RWPE2 (cell line): ENCODE measurements at regions not wholly inside any gene's neighbourhood (a gene's known extent, or its start where the extent isn't known, plus 50 kb on each side); places are given as distances from the start of the nearest gene placed in this dataset.
A peak's percentile ranks its signal among the peaks of the same experiment; 100 is the strongest.

Experiments
- ATAC-seq: fragments of 200-7000 bp; cut with Tn5 transposase; 3 replicates; pipeline ENCODE4 v1.9.1; 2021; ENCODE audit warnings: low read depth
- DNase-seq: peaks from one replicate; pipeline ENCODE4 v3.0.0-alpha.2; 2020; ENCODE audit warnings: low spot score
- H3K27ac ChIP-seq: fragments of 450-650 bp; 2 replicates; pipeline ENCODE4 v1.5.1; 2017; ENCODE audit warnings: mild to moderate bottlenecking; ENCODE audit not compliant: poor library complexity, severe bottlenecking
- H3K27me3 ChIP-seq: fragments of 250-450 bp; sonication (Bioruptor Pico); 2 replicates; pipeline ENCODE4 v1.5.1; 2021; ENCODE audit warnings: mild to moderate bottlenecking, moderate library complexity; ENCODE audit not compliant: insufficient read depth, poor library complexity, severe bottlenecking
- H3K36me3 ChIP-seq: fragments of 250-450 bp; sonication (Bioruptor Pico); 2 replicates; pipeline ENCODE4 v1.5.1; 2020; ENCODE audit warnings: low read depth, mild to moderate bottlenecking, moderate library complexity
- H3K4me1 ChIP-seq: fragments of 250-450 bp; sonication (Bioruptor Pico); 2 replicates; pipeline ENCODE4 v1.5.1; 2021; ENCODE audit warnings: mild to moderate bottlenecking, moderate library complexity; ENCODE audit not compliant: insufficient read depth, poor library complexity, severe bottlenecking
- H3K4me3 ChIP-seq: fragments of 250-450 bp; sonication (Bioruptor Pico); 2 replicates; pipeline ENCODE4 v1.5.1; 2021; ENCODE audit warnings: mild to moderate bottlenecking, moderate library complexity; ENCODE audit not compliant: severe bottlenecking
- H3K9me3 ChIP-seq: fragments of 250-450 bp; sonication (Bioruptor Pico); 2 replicates; pipeline ENCODE4 v1.5.1; 2021; ENCODE audit warnings: mild to moderate bottlenecking, moderate library complexity; ENCODE audit not compliant: severe bottlenecking
- TF ChIP-seq, protein P1 (sequence below): fragments of 450-650 bp; IDR thresholded peaks from one replicate; pipeline ENCODE4 v1.5.1; 2017; ENCODE audit warnings: mild to moderate bottlenecking, moderate library complexity; ENCODE audit not compliant: poor library complexity, severe bottlenecking

DNA sequence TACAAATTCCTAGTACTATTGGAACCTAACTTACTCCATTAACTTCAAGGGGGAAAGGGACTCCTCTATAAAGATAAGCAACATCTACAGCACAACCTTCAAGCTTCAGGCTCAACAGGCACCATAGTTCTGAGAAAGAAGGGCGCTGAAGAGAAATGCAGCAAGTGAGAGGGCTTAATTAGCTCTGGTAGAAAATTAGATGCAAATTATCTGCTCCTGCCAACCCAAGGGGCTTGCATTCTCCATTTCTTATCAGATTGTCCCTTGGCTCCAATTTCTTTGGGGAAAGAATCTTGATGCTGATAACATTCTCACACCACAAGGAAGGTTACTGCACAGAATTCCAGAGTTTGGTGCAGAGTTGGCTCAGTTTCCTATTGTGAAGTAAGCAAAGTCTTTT lies 214.6 kb downstream of the GABRG2 start:
- no peaks in the 10 kb centered on the region for H3K4me1 ChIP-seq
- no peak overlapping the region for H3K27ac ChIP-seq
- H3K4me3 ChIP-seq: no peak overlapping the region
- TF ChIP-seq, protein P1, sequence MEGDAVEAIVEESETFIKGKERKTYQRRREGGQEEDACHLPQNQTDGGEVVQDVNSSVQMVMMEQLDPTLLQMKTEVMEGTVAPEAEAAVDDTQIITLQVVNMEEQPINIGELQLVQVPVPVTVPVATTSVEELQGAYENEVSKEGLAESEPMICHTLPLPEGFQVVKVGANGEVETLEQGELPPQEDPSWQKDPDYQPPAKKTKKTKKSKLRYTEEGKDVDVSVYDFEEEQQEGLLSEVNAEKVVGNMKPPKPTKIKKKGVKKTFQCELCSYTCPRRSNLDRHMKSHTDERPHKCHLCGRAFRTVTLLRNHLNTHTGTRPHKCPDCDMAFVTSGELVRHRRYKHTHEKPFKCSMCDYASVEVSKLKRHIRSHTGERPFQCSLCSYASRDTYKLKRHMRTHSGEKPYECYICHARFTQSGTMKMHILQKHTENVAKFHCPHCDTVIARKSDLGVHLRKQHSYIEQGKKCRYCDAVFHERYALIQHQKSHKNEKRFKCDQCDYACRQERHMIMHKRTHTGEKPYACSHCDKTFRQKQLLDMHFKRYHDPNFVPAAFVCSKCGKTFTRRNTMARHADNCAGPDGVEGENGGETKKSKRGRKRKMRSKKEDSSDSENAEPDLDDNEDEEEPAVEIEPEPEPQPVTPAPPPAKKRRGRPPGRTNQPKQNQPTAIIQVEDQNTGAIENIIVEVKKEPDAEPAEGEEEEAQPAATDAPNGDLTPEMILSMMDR: no peak
- DNase-seq: no peak
- ATAC-seq: no peak
- H3K36me3 ChIP-seq: no peaks in the 10 kb centered on the region
- H3K9me3 ChIP-seq: no peaks in the 10 kb centered on the region
- H3K27me3 ChIP-seq: no peaks in the 10 kb centered on the region

DNA sequence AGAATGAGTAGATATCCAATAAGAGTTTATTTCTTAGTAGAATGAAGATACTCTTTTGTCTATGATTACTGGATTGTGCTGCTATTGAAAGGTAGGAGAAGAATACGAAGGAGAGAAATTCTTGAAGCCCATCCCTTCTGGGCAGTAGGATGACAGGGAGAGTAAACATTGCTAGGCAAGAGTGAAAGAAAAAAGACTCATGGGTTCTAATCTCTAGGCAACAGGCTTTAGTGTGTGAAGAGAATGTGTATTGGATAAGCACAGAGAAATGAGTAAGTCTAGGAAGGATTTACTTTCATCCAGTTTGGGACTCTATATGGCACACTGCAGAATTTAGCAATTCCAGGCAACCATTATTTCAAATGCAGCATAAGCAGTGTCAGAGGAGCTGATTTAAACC lies 216.0 kb downstream of the GABRG2 start:
- Histone ChIP-seq H3K27me3 (no peaks in the 10 kb centered on the region), H3K36me3 (no peaks in the 10 kb centered on the region), H3K4me1 (no peaks in the 10 kb centered on the region), H3K4me3 (no peak overlapping the region), H3K27ac (no peak overlapping the region), H3K9me3 (no peaks in the 10 kb centered on the region)
- ATAC-seq (no peak), DNase-seq (no peak)
- TF ChIP-seq, protein P1: no peak

DNA sequence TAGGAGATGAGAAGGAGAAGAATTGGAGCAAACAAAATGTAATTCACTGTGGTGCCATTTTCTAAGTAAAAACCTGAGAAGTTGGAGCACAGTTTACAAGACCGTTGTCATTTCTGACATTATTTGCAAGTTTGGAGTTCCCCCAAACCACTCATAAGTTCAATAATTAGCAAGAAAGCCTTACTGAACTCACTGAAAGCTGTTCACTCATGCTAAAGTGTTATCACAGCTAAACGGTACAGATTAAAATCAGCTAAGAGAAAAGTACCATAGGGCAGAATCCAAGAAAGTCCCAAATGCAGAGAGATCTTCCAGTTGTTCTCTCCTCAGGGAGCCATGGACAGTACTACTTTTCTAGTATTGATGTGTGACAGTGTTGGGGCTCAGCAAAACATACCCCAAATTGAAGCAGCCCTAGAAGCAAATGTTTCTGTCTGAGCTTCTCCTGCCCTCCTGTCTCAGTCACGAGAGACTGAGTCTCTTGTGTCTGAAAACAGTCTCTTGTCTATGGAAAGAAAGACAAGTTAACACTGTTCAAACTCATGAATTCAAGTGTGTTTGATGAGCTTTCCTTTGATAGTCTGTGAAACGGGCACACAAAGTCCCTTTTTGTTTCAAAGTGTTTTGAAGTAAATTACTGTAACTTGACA lies 221.2 kb downstream of the GABRG2 start:
- H3K36me3 ChIP-seq: no peaks in the 10 kb centered on the region
- no peak overlapping the region for H3K4me3 ChIP-seq
- TF ChIP-seq, protein P1: no peak
- no peak for DNase-seq
- H3K9me3 ChIP-seq: no peaks in the 10 kb centered on the region
- ATAC-seq: no peak
- no peaks in the 10 kb centered on the region for H3K4me1 ChIP-seq
- no peaks in the 10 kb centered on the region for H3K27me3 ChIP-seq
- no peak overlapping the region for H3K27ac ChIP-seq

DNA sequence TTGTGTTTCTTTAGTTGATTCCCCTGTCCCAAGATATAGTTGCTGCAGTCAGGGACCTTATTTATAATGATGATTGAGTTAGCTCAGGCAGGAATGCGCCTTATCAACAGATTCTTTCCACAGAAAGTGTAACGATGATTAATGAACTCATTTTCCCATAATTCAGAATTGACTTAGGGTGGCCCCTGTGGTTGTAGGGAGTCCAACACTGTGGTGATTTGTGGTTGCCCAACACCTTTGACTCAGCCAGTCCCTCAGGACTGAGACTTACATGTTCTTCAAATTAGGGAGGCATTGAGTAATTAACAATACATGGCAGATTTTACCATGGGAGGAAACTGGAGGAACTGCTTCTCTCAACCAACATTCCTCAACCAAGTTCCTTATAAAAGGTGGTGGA lies 221.9 kb downstream of the GABRG2 start:
- Histone ChIP-seq H3K27me3 (no peaks in the 10 kb centered on the region), H3K4me1 (no peaks in the 10 kb centered on the region), H3K36me3 (no peaks in the 10 kb centered on the region), H3K27ac (no peak overlapping the region), H3K9me3 (no peaks in the 10 kb centered on the region), H3K4me3 (no peak overlapping the region)
- DNase-seq (no peak), ATAC-seq (0 out of 3 replicates have a peak, but pooled peaks have one; percentile 14)
- TF ChIP-seq, protein P1: no peak

DNA sequence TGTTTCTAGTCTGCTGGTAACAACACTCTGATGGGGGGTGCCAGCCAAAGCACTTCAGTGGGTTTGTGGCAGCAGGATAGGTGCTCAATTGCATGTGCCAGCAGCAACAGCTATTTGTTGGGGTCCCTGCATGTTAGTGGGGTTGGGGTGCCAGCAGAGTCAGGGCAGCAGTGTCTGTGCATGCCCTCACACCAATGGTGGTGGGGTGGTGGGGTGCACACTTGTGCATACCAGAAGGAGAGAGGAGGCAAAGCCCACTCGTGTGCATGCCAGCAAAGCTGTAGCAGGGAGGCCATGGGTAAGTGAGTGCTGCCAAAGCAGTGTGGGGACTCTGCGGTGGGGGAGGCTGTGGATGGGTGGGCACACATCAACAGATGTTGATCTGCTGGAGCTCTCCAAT lies 232.2 kb downstream of the GABRG2 start:
- H3K27me3 ChIP-seq: no peaks in the 10 kb centered on the region
- no peaks in the 10 kb centered on the region for H3K36me3 ChIP-seq
- no peaks in the 10 kb centered on the region for H3K9me3 ChIP-seq
- no peaks in the 10 kb centered on the region for H3K4me1 ChIP-seq
- no peak for ATAC-seq
- H3K27ac ChIP-seq: no peak overlapping the region
- no peak overlapping the region for H3K4me3 ChIP-seq
- DNase-seq: no peak
- TF ChIP-seq, protein P1: no peak
